ENCODE measurements at regions not wholly inside any gene's neighbourhood (a gene's known extent, or its start where the extent isn't known, plus 50 kb on each side); places are given as distances from the start of the nearest gene placed in this dataset.
A peak's percentile ranks its signal among the peaks of the same experiment; 100 is the strongest.

GRCh38 chr13:50522506-50522905 lies 321.0 kb downstream of the DLEU7 start:
- no peaks in the 10 kb centered on the region for H3K9me3 ChIP-seq (ENCODE audit: low read depth)
- in situ Hi-C loops (cut with MboI): no loop called here
- no peak overlapping the region for H3K4me3 ChIP-seq
- no peak overlapping the region for H3K4me2 ChIP-seq (ENCODE audit: unreplicated experiment)
- peaks cover 17% of the 10 kb centered on the region for H3K4me1 ChIP-seq (ENCODE audit: insufficient read depth)
- H3K27me3 ChIP-seq (replicated peaks; ENCODE audit: insufficient read depth): no peaks in the 10 kb centered on the region
- H3K36me3 ChIP-seq (ENCODE audit: low read depth): no peaks in the 10 kb centered on the region
- TF ChIP-seq EZH2 (IDR thresholded peaks at IDR 0.05; ENCODE audit: insufficient read depth, poor library complexity, severe bottlenecking) (no peak), EZH2phosphoT487 (IDR thresholded peaks at IDR 0.05; ENCODE audit: insufficient read depth, low read depth) (no peak)
- no peaks in the 10 kb centered on the region for H4K20me1 ChIP-seq (ENCODE audit: insufficient read depth)
- DNase-seq: no peak
- H3K9ac ChIP-seq: no peak overlapping the region
- WGBS, 2 experiments (ENCODE audit: low coverage in 1 of 2, low lambda C conversion rate in 2 of 2, missing lambda C conversion rate in 2 of 2): 94 to 99% methylated on average over 3 of the region's 3 CpGs
- no peaks in the 10 kb centered on the region for H3K79me2 ChIP-seq (ENCODE audit: insufficient read depth)
- H2AFZ ChIP-seq: no peak overlapping the region
- H3K27ac ChIP-seq: no peak overlapping the region
- no peaks in the 10 kb centered on the region for H3K9me2 ChIP-seq (ENCODE audit: insufficient read depth)
- H3F3A ChIP-seq (ENCODE audit: insufficient read depth): no peaks in the 10 kb centered on the region

GRCh38 chr13:50523307-50523706 lies 320.2 kb downstream of the DLEU7 start:
- in situ Hi-C loops (cut with MboI): no loop called here
- no peaks in the 10 kb centered on the region for H3K9me2 ChIP-seq (ENCODE audit: insufficient read depth)

GRCh38 chr13:50524560-50524959 lies 318.9 kb downstream of the DLEU7 start:
- TF ChIP-seq EZH2 (IDR thresholded peaks at IDR 0.05; ENCODE audit: insufficient read depth, poor library complexity, severe bottlenecking) (no peak), EZH2phosphoT487 (IDR thresholded peaks at IDR 0.05; ENCODE audit: insufficient read depth, low read depth) (no peak)
- no peaks in the 10 kb centered on the region for H3K79me2 ChIP-seq (ENCODE audit: insufficient read depth)
- H3K9me3 ChIP-seq (ENCODE audit: low read depth): no peaks in the 10 kb centered on the region
- no peak overlapping the region for H3K9ac ChIP-seq
- 82 to 85% methylated on average over 4 of the region's 4 CpGs for WGBS, 2 experiments (ENCODE audit: low coverage in 1 of 2, low lambda C conversion rate in 2 of 2, missing lambda C conversion rate in 2 of 2)
- H3F3A ChIP-seq (ENCODE audit: insufficient read depth): peaks cover 10% of the 10 kb centered on the region
- H3K4me3 ChIP-seq: no peak overlapping the region
- in situ Hi-C loops (cut with MboI): no loop called here
- no peaks in the 10 kb centered on the region for H3K9me2 ChIP-seq (ENCODE audit: insufficient read depth)
- no peak for DNase-seq
- no peaks in the 10 kb centered on the region for H3K27me3 ChIP-seq (replicated peaks; ENCODE audit: insufficient read depth)
- no peak overlapping the region for H3K4me2 ChIP-seq (ENCODE audit: unreplicated experiment)
- H4K20me1 ChIP-seq (ENCODE audit: insufficient read depth): no peaks in the 10 kb centered on the region
- H3K4me1 ChIP-seq (ENCODE audit: insufficient read depth): peaks cover 30% of the 10 kb centered on the region
- no peaks in the 10 kb centered on the region for H3K36me3 ChIP-seq (ENCODE audit: low read depth)
- no peak overlapping the region for H3K27ac ChIP-seq
- H2AFZ ChIP-seq: no peak overlapping the region

More at GRCh38 chr13:50523307-50523706, 320.2 kb downstream of the DLEU7 start:
- Histone ChIP-seq H3K79me2 (ENCODE audit: insufficient read depth) (no peaks in the 10 kb centered on the region), H3K4me2 (ENCODE audit: unreplicated experiment) (no peak overlapping the region), H3K4me3 (no peak overlapping the region), H3K9me3 (ENCODE audit: low read depth) (no peaks in the 10 kb centered on the region), H3F3A (ENCODE audit: insufficient read depth) (0 out of 2 replicates have a peak, but pooled peaks cover under 1% of the 10 kb centered on the region), H2AFZ (no peak overlapping the region), H3K27me3 (replicated peaks; ENCODE audit: insufficient read depth) (no peaks in the 10 kb centered on the region), H3K36me3 (ENCODE audit: low read depth) (no peaks in the 10 kb centered on the region), H3K9ac (no peak overlapping the region), H3K27ac (no peak overlapping the region), H4K20me1 (ENCODE audit: insufficient read depth) (no peaks in the 10 kb centered on the region), H3K4me1 (ENCODE audit: insufficient read depth) (peaks cover 19% of the 10 kb centered on the region)
- 64 to 71% methylated on average over 3 of the region's 3 CpGs for WGBS, 2 experiments (ENCODE audit: low coverage in 1 of 2, low lambda C conversion rate in 2 of 2, missing lambda C conversion rate in 2 of 2)
- no peak for TF ChIP-seq EZH2 (IDR thresholded peaks at IDR 0.05; ENCODE audit: insufficient read depth, poor library complexity, severe bottlenecking)
- no peak for TF ChIP-seq EZH2phosphoT487 (IDR thresholded peaks at IDR 0.05; ENCODE audit: insufficient read depth, low read depth)
- peak; percentile 20 for DNase-seq

GRCh38 chr13:50526661-50527071 lies 316.8 kb downstream of the DLEU7 start:
- no peak for DNase-seq
- H3K9me3 ChIP-seq (ENCODE audit: low read depth): no peaks in the 10 kb centered on the region
- no peak overlapping the region for H3K27ac ChIP-seq
- no peak overlapping the region for H2AFZ ChIP-seq
- H3F3A ChIP-seq (ENCODE audit: insufficient read depth): peaks cover 19% of the 10 kb centered on the region
- H3K79me2 ChIP-seq (ENCODE audit: insufficient read depth): no peaks in the 10 kb centered on the region
- no peaks in the 10 kb centered on the region for H4K20me1 ChIP-seq (ENCODE audit: insufficient read depth)
- WGBS, 2 experiments (ENCODE audit: low coverage in 1 of 2, low lambda C conversion rate in 2 of 2, missing lambda C conversion rate in 2 of 2): 95 to 99% methylated on average over 6 to 7 of the region's 7 CpGs
- H3K4me3 ChIP-seq: no peak overlapping the region
- no peaks in the 10 kb centered on the region for H3K36me3 ChIP-seq (ENCODE audit: low read depth)
- H3K27me3 ChIP-seq (replicated peaks; ENCODE audit: insufficient read depth): no peaks in the 10 kb centered on the region
- TF ChIP-seq EZH2phosphoT487 (IDR thresholded peaks at IDR 0.05; ENCODE audit: insufficient read depth, low read depth): no peak
- no peak for TF ChIP-seq EZH2 (IDR thresholded peaks at IDR 0.05; ENCODE audit: insufficient read depth, poor library complexity, severe bottlenecking)
- no peak overlapping the region for H3K9ac ChIP-seq
- in situ Hi-C loops (cut with MboI): loop anchor here (25.0 kb wide), 3 partner anchors 439 to 539 kb away; partner anchors contain the start of gene TRIM13
- no peaks in the 10 kb centered on the region for H3K9me2 ChIP-seq (ENCODE audit: insufficient read depth)
- no peak overlapping the region for H3K4me2 ChIP-seq (ENCODE audit: unreplicated experiment)
- peaks cover 41% of the 10 kb centered on the region for H3K4me1 ChIP-seq (ENCODE audit: insufficient read depth)

- no peaks in the 10 kb centered on the region for H3K36me3 ChIP-seq (ENCODE audit: low read depth)
- no peak overlapping the region for H3K4me3 ChIP-seq
- H3K27me3 ChIP-seq (replicated peaks; ENCODE audit: insufficient read depth): no peaks in the 10 kb centered on the region
- H3K9ac ChIP-seq: no peak overlapping the region
- 85 to 90% methylated on average over 8 to 9 of the region's 9 CpGs for WGBS, 2 experiments (ENCODE audit: low coverage in 1 of 2, low lambda C conversion rate in 2 of 2, missing lambda C conversion rate in 2 of 2)
- H4K20me1 ChIP-seq (ENCODE audit: insufficient read depth): no peaks in the 10 kb centered on the region
- H2AFZ ChIP-seq: no peak overlapping the region
- H3K27ac ChIP-seq: no peak overlapping the region
- no peaks in the 10 kb centered on the region for H3K79me2 ChIP-seq (ENCODE audit: insufficient read depth)
- no peaks in the 10 kb centered on the region for H3K9me2 ChIP-seq (ENCODE audit: insufficient read depth)
- no peak for TF ChIP-seq EZH2 (IDR thresholded peaks at IDR 0.05; ENCODE audit: insufficient read depth, poor library complexity, severe bottlenecking)
- no peak overlapping the region for H3K4me2 ChIP-seq (ENCODE audit: unreplicated experiment)
- no peak for DNase-seq
- peaks cover 19% of the 10 kb centered on the region for H3F3A ChIP-seq (ENCODE audit: insufficient read depth)
- peaks cover 40% of the 10 kb centered on the region for H3K4me1 ChIP-seq (ENCODE audit: insufficient read depth)
- H3K9me3 ChIP-seq (ENCODE audit: low read depth): no peaks in the 10 kb centered on the region
- in situ Hi-C loops (cut with MboI): loop anchor here (25.0 kb wide), 3 partner anchors 440 to 540 kb away; partner anchors contain the start of gene TRIM13
These were observed 316.3 kb downstream of the DLEU7 start for GRCh38 chr13:50527188-50527587.

All from GM23248 (cell line).